ENCODE measurements at regions not wholly inside any gene's neighbourhood (a gene's known extent, or its start where the extent isn't known, plus 50 kb on each side); places are given as distances from the start of the nearest gene placed in this dataset.

GRCh38 chr7:138228769-138229168, 152.5 kb downstream of the AKR1D1 start:
- no peak for TF ChIP-seq POLR2A (IDR thresholded peaks at IDR 0.05)
- no peak for TF ChIP-seq CTCF (IDR thresholded peaks at IDR 0.05)
